ENCODE measurements at regions not wholly inside any gene's neighbourhood (a gene's known extent, or its start where the extent isn't known, plus 50 kb on each side); places are given as distances from the start of the nearest gene placed in this dataset.

- TF ChIP-seq, protein P1, sequence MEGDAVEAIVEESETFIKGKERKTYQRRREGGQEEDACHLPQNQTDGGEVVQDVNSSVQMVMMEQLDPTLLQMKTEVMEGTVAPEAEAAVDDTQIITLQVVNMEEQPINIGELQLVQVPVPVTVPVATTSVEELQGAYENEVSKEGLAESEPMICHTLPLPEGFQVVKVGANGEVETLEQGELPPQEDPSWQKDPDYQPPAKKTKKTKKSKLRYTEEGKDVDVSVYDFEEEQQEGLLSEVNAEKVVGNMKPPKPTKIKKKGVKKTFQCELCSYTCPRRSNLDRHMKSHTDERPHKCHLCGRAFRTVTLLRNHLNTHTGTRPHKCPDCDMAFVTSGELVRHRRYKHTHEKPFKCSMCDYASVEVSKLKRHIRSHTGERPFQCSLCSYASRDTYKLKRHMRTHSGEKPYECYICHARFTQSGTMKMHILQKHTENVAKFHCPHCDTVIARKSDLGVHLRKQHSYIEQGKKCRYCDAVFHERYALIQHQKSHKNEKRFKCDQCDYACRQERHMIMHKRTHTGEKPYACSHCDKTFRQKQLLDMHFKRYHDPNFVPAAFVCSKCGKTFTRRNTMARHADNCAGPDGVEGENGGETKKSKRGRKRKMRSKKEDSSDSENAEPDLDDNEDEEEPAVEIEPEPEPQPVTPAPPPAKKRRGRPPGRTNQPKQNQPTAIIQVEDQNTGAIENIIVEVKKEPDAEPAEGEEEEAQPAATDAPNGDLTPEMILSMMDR (IDR thresholded peaks at IDR 0.05): no peak
- no peak for TF ChIP-seq POLR2A (IDR thresholded peaks at IDR 0.05)
These were observed 365.7 kb upstream of the EPHA7 start for GRCh38 chr6:93784794-93785693.
